SK-N-DZ (cell line): ENCODE measurements at regions not wholly inside any gene's neighbourhood (a gene's known extent, or its start where the extent isn't known, plus 50 kb on each side); places are given as distances from the start of the nearest gene placed in this dataset.
"Not testable (repeated sequence)": the region's sequence is repeated elsewhere in the genome, so short reads cannot be mapped to it uniquely, and the experiment has no call there.

Experiments
- DNase-seq: peaks from one replicate; pipeline ENCODE4 v3.0.0-alpha.2; 2015; ENCODE audit warnings: low spot score

DNA sequence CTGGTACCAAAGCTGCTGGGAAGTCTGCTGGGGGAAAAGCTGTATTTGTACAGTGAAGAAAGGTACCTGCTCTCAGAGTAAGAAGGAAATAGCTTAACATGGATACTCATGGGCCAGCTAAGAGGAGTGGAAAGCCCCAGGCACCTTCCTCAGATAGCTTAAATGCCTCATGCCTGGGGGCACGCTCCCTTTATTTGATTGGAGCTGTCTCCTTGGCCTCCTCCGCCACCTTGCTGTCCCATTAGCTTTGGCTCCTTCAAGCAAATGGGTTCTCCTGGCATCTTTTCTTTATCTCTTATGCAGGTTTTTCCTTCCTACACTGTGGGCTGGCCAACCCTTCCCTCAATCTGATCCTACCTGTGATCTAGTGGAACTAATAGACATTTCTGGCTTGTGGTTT, 318.5 kb downstream of the SH2D4B start:
- no peak for DNase-seq

DNA sequence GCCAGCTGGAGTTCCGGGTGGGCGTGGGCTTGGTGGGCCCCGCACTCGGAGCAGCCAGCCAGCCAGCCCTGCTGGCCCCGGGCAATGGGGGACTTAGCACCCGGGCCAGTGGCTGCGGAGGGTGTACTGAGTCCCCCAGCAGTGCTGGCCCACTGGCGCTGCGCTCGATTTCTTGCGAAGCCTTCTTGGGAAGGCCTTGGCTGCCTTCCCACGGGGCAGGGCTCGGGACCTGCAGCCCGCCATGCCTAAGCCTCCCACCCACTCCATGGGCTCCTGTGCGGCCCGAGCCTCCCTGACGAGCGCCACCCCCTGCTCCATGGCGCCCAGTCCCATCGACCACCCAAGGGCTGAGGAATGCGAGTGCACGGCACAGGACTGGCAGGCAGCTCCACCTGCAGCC, 321.6 kb downstream of the SH2D4B start:
- DNase-seq, result not testable (repeated sequence)

DNA sequence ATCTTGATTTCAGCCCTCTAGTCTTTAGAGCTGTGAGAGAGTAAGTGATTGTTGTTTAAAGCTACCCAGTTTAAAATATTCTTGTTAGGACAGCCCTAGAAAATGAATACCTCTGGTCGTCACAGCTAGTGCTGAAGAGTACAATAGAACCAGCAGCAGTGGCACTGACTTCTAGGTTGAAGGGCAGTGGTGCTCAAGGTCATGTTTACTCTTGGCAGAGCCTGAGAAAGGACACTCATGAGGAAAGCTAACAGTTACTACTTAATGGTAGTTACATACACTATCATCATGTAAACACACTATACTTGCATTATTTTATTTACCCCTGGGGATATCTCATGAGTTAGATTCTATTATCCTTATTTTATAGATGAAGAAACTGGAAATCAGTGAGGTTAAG, 323.0 kb downstream of the SH2D4B start:
- no peak for DNase-seq

DNA sequence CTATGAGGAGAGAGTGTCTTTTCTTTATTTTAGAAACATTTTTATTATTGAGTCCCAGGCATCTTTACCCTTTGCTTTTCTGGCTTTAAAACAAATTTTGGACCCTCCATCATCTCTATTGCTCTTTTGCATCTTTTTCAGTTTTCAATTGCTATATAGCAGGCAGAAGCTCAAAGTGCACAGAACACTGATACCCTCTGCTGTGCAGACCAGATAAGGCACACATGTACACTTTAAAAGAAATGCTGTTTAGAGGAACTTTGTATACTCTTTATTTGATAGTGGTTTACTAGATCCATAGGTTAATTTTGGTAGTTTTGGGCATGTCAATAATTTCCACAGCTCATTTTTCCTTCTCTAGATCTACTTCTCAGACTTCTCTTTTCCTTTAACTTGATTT, 324.2 kb downstream of the SH2D4B start:
- no peak for DNase-seq

DNA sequence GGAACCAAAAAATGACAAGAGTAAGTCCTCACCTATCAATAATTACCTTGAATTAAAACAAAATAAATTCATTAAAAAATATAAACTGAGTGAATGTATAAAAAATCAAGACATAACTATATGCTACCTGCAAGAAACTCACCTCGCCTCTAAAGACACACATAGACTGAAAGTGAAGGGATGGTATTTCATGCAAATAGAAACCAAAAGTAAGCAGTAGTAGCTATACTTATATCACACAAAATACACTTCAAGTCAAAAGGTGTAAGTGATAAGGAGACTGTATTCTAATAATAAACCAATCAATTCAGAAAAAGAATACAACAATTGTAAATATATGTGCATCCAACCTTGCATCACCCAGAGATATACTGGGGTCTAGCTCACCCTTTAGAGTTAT, 332.6 kb downstream of the SH2D4B start:
- DNase-seq, result no peak

DNA sequence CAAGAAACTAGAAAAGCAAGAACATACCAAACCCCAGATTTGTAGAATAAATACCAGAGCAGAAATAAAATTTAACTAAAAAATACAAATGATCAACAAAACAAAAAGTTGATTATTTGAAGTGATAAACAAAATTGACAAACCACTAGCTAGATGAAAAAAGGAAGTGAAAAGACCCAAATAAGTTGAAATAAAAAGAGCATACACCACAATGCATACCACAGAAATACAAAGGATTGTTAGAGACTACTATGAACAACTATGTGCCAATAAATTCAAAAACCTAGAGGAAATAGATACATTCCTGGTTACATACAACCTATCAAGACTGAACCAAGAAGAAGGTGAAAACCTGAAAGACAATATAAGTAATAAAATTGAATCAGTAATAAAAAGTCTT, 333.4 kb downstream of the SH2D4B start:
- no peak for DNase-seq

DNA sequence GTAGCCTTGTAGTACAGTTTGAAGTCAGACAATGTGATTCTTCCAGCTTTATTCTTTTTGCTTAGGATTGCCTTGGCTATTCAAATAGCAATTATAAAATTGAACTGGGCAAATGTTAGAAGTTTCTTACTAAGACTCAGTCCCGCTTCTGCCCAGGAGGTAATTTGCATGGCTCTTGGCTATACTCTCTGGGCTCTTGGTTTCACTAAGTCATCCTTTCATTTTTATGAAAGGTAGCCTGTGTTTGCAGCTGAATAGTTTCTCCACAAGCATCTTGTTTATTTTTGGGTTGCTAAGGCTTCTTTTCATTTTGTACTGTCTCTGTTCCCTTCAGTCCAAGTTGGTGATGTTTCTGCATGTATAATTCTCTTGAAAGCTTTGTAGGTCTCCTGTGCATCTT, 340.6 kb downstream of the SH2D4B start:
- no peak for DNase-seq

DNA sequence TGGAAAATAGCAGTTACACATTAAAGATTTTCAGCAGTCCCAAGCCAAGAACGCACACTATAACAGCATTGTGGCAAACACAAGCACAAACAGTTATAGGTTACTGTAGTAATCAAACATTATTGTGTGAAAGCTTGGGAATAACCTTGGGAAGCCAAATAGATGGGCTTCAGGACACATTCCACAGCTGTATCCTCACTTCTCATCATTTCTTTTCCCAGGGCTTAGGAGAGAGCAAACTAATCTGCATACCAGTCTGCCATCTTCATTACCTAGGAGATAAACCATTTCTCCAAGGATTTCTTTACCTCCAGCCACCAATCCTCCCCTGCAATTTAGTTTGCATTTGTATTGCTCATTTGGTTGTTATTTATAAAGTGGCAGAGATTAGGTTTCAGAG, 352.4 kb downstream of the SH2D4B start:
- no peak for DNase-seq

DNA sequence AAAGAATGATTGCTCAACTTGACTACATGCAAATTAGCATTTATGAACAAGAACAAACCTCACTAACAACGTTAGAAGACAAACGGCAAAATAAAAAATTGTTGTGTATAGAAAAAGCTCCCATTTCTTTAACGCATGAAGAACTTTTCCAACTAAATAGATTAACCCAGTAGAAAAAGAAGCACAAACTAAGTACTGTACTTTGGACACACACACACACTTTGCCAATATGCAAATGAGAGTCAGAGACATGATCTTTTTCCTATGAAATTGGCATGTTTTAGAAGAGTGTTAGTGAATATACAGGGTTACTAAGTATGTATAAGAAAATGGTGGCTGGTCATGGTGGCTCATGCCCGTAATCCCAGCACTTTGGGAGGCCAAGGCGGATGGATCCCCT, 355.6 kb downstream of the SH2D4B start:
- no peak for DNase-seq

DNA sequence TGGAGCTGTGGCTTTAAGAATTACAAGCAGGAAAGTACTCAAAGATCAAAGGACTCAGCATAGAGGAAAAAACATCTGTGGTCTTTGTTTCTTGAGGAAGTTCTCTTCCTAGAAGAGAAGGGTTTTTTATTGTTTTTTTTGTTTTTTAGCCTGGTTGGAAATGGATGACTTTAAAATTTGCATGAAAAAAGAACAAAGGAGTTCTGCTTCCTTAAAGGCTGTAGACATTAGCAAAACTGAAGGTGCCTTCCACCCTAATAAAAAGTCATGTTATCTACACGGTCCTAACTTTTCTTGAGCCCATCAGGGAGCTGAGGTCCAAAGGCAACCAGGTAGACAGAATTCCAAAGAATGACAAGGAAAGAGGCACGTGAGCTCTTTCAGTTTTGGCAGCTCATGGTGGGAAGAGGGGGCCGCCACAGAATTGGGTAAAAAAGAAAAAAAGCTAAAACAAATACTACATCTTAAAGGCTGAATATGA, 356.6 kb downstream of the SH2D4B start:
- DNase-seq, result no peak

DNA sequence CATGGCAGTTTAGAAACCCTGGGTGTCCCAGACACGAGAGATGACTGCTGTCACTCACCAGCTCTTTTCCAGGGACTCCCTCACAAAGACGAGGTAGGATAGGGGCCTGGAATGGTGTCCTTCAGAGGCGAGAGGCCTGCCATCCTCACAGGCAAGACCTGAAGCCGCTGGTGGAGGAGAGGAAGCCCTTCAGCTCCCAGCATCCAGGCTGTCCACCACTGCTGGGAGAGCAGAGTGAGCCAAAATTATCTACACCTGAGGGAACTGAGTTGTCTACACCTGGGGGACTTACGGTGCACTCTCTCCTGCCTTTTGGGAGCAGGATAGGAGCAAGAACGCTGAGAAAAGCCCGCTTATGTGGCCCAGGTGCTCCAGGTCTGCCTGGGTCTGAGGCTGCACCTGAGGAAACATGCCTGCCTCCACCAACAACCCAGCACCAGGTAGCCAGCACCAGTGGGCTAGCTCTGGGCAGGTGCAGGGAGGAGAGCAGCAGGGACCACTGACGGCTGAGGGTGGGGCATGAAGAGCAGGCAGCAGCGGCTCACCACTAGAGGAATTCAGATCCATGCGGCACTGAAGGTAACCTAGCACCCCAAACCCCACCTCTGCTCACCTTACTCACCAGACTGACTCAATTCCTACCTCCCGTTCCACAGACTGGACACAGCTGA, 357.2 kb downstream of the SH2D4B start:
- no peak for DNase-seq

DNA sequence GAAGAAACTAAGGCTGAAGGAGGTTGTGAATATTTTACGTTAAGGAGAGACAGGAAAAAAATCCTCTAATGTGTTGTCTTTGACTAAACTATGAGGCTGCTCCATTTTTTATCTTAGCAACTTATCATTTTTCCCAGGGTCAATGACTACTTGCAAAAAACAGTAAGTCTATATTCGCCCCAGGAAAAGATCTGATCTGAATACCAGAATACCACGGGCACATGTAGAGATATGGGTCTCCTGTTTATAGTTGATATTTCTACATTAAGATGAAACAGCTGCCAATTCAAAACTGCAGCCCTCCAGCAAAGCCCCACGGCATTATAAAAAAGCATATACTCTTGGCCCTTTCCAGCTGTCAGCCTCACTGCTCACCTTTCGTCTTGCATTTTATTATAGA, 358.4 kb downstream of the SH2D4B start:
- DNase-seq, result no peak

DNA sequence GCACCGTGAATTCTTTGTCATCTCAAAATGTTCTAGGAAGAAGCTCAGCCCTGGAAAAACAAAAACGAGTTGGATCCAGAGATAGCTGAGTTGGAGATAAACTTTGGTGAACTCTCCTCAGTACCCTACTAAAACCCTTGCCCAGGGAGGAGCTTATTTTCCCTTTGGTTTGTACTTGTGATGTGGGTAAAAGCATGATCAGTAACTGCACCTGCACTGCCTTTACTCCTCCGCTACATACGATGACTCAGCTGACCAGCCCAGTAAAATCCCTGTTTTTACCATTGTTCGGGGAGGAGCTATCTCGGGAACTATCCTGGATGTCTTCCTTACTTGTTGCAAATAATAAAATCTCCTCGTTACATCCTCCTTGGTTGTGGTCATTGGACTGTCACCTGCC, 359.3 kb downstream of the SH2D4B start:
- DNase-seq, result no peak

DNA sequence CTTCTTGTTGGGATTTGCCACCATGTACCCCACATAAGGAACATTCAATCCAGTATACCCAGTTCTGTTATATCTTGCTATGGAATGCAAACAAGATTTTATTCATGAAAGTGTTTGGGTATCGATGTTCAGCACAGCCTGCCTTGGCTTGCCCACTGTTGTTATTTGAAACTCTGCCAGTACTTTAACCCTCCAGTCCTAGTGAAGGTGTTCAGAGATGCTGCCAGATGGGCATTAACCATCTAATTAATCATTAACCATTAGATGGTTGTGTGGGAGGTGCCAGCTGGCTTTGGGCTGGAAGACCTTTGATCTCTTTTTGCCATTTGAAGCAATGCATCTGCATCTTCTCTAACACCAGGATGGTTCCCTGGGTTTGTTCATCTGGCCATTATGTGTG, 363.0 kb downstream of the SH2D4B start:
- DNase-seq, result no peak

DNA sequence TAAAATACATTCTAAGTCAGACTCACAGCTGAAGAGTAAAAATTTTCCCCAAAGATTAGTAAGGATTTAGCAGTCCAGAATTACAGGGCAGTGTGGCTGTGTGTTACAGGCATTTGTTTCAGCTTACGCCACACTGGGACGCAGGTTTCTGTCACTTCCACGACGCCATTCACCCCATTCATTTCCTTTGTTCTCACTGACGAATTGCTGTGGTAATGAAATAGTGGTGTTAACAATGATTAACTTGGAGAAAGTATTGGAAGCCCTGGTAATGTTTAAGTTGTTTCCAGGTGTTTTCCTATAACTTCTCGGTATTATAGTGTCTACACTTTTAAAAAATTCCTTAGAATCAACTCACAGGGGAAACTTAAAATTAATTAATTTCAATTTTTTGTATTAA, 370.9 kb downstream of the SH2D4B start:
- no peak for DNase-seq

DNA sequence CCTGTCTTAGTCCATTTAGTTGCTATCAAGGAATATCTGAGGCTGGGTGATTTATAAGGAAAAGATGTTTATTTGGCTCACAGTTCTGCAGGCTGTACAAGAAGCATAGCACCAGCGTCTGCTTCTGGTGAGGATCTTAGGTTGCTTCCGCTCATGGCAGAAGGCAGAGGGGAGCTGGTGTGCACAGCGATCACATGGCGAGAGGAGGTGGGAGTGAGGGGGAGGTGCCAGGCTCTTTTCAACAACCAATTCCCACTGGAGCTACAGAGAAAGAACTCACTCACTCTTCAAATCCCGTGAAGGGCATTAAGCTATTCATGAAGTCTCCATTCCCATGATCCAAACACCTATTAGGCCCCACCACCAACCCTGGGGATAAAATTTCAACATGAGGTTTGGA, 371.6 kb downstream of the SH2D4B start:
- no peak for DNase-seq

DNA sequence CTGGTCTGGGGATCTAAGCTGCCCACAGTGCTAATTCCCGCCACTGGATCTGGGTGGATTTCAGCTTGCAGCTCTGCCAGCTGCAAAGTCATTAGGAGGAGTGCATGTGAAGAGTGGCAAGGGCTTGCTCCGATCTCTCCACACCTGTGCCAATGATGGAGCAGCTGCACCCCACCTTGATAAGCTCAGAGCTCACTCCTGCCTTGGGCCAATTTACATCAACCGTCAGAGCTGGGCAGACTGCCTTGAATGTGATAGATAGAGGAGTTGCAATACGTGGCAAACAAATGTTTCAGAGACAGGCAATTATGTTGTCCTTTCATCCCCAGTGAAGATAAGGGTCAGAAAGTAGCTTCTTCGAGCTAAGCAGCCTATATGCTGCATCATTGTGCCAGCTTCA, 379.9 kb downstream of the SH2D4B start:
- DNase-seq, result no peak

DNA sequence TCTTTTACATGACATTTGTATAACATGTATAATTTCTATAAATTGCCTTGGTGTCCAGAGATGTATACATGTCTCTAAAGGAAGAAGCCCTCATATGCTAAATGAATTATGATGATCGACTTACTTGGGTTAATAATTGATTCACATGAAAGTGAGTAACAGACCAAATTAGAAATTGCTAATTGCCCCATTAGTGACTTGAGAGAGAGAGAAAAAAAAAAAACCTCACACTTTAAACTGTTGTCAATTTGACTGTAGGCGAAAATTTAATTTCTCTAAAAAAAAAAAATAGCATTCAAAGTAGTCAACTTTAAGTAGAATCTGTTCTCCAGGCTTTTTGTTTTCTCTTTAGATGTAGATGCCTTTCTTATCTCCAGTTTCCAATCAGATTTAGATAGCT, 383.3 kb downstream of the SH2D4B start:
- no peak for DNase-seq

DNA sequence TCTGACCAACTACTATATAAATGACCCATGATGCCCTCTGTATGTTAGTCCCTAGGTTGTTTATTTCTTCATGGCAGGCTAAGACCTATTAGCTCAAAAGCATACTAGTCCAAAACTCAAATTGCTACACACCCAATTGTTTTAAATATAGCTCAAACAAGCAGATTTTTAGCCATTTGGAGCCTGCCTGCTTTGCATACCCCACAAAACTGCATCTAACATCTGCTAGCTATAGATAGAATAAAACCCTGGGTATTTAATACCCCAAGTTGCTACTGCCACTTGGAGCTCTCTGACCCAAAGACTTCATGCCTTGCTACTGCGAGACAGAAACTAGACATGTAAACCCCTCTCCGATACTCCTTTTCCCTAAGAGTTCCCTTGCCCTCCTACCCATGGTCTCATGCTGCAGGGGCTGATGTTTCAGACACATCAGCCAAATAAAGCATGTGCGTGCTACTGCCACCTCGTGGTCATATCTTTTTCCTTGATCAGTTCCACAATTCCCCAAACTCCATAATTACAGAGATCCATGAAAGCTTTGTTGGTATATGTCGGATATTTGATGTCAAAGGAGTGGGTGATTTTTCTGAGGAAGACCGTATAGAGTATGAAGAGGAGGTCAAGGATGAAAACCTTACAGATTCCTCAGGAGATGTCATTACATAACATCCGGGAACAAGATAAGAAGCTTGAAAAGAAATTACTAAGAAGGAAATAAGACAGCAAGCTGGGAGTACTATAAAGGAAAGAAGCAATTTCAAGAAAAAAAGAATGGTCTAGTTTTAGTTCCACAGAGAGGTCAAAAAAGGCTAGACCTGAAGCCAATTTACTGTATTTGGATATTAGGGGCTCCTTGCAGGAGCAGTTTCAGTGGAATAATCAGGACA, 386.6 kb downstream of the SH2D4B start:
- DNase-seq, result peak; percentile 53

DNA sequence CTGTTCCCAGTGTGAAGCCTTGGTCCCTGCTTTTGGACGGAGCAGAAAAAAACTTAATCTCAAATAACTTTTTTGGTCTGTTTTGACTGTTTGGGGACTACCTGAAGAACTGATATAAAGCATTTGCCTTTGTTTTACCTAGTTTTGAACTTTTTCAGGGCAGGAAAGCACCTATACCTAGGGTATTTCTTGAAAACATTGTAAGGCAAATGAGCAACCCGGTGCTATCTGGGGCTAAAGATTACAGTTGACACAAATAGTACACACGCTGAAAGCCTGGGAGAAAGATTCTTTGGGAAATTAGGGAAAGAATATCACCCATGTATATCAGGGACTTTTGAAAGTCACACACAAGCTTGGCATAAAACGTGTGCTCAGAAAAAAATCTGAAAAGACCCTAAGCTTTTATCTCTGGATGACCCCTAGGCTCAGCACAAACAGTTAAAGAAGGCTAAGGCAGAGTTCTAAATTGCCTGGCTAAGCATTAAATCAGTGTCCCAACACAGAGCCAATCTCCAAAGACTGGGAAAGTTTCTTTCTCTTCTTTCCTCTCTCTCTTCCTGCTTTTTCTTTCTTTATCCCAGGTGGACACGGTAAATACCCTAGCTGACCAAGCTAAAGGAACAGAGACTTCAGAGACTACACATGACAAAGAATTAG, 389.8 kb downstream of the SH2D4B start:
- no peak for DNase-seq

DNA sequence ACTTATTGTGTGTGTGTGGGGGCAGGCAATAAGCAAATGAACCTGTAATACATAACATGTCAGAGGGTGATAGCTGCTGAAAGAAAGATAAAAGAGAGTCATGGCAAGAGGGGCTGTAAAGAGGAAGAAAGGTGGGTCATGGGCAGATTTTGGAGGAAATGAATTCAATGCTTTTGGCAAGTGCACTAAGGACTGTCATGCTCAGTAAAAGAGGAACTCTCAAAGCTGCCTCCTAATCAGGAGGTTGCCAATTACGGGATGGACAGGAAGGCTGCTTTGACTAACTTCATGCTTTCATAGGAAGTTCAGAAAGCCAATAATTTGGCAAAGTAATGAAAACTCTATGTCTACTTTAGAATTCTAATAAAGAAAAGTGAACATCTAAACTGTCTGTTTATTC, 401.2 kb downstream of the SH2D4B start:
- DNase-seq, result no peak

DNA sequence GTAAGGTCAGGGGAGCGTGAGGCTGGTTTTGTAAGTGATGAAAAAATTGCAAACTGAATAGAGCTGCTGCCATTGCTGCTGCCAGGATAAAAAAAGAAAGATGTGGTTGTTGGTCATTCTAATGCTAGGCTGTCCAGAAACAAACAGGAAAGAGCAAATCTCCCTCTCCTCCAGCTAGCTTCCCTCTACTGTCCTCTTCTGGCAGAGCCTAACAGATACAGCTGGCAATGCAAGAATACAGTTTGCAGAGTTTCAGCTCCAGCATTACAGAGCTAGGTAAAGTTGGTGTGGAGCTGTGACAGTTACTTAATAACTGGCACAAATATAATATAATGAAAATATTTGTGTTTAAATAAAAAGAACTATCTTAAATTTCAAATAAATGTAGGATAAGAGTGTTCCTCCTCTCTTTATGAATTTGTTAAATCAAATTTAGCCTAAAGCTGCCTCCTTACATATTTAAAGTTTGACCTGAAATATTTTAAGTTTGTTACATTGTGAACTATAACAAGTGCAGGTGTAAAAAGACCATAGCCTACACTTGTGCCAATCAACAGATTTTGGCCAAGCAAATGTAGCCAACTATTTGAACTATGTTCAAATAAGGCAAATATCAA, 407.7 kb downstream of the SH2D4B start:
- no peak for DNase-seq
